ENCODE measurements at regions not wholly inside any gene's neighbourhood (a gene's known extent, or its start where the extent isn't known, plus 50 kb on each side); places are given as distances from the start of the nearest gene placed in this dataset.

- peaks cover 33% of the 10 kb centered on the region for H3K4me1 ChIP-seq
- ATAC-seq (no peak), DNase-seq (no peak)
- no peaks in the 10 kb centered on the region for H3K36me3 ChIP-seq (replicated peaks in 1 of 2; ENCODE audit: insufficient read depth in 1 of 2, low read depth in 2 of 2)
- H3K27me3 ChIP-seq = no peaks in the 10 kb centered on the region
- TF ChIP-seq CTCF (IDR thresholded peaks at IDR 0.05) (no peak), POLR2A (IDR thresholded peaks at IDR 0.05) (no peak)
- no peaks in the 10 kb centered on the region for H3K9me3 ChIP-seq
- H3K27ac ChIP-seq = no peak overlapping the region
- intact Hi-C loops (cut with DNase I) = no loop called here
- no peak overlapping the region for H3K4me3 ChIP-seq
- WGBS, 2 donors = 63 to 71% methylated on average over 6 of the region's 6 CpGs
Measured at GRCh38 chr21:38957575-38958322, 152.0 kb downstream of the ETS2 start.

GRCh38 chr21:38956856-38957571 is 151.3 kb downstream of the ETS2 start:
- Histone ChIP-seq H3K27ac (peak overlapping the region in 2 of 4 donors; percentile 6 to 37), H3K27me3 (no peaks in the 10 kb centered on the region), H3K4me1 (peaks cover 33% of the 10 kb centered on the region), H3K36me3 (replicated peaks in 1 of 2; ENCODE audit: insufficient read depth in 1 of 2, low read depth in 2 of 2) (no peaks in the 10 kb centered on the region), H3K4me3 (no peak overlapping the region), H3K9me3 (no peaks in the 10 kb centered on the region)
- WGBS, 2 donors = 35 to 48% methylated on average over 10 of the region's 10 CpGs
- intact Hi-C loops (cut with DNase I) = no loop called here
- DNase-seq (peak in 2 of 4 donors; percentile 23 to 38), ATAC-seq (peak; percentile 41)
- TF ChIP-seq CTCF (IDR thresholded peaks at IDR 0.05) (no peak), POLR2A (IDR thresholded peaks at IDR 0.05) (peak in 1 of 3 donors; percentile 11)

- 48 to 51% methylated on average over 5 of the region's 5 CpGs for WGBS, 2 donors
- intact Hi-C loops (cut with DNase I) = no loop called here
Measured at GRCh38 chr21:38956521-38956855, 150.8 kb downstream of the ETS2 start.

GRCh38 chr21:38956007-38956406 is 150.3 kb downstream of the ETS2 start:
- ATAC-seq = no peak
- WGBS, 2 donors = 81 to 87% methylated on average over 6 of the region's 6 CpGs
- TF ChIP-seq POLR2A (IDR thresholded peaks at IDR 0.05) (no peak), CTCF (IDR thresholded peaks at IDR 0.05) (no peak)
- H3K9me3 ChIP-seq = no peaks in the 10 kb centered on the region
- no peak overlapping the region for H3K4me3 ChIP-seq
- intact Hi-C loops (cut with DNase I) = no loop called here
- no peak overlapping the region for H3K27ac ChIP-seq
- peaks cover 33% of the 10 kb centered on the region for H3K4me1 ChIP-seq
- no peak for DNase-seq
- no peaks in the 10 kb centered on the region for H3K36me3 ChIP-seq (replicated peaks in 1 of 2; ENCODE audit: insufficient read depth in 1 of 2, low read depth in 2 of 2)
- no peaks in the 10 kb centered on the region for H3K27me3 ChIP-seq

More at GRCh38 chr21:38956521-38956855, 150.8 kb downstream of the ETS2 start:
- Histone ChIP-seq H3K9me3 (no peaks in the 10 kb centered on the region), H3K27ac (peak overlapping the region in 2 of 4 donors; percentile 6 to 37), H3K4me1 (peaks cover 33% of the 10 kb centered on the region), H3K36me3 (replicated peaks in 1 of 2; ENCODE audit: insufficient read depth in 1 of 2, low read depth in 2 of 2) (no peaks in the 10 kb centered on the region), H3K4me3 (no peak overlapping the region), H3K27me3 (no peaks in the 10 kb centered on the region)
- ATAC-seq (no peak), DNase-seq (no peak)
- no peak for TF ChIP-seq CTCF (IDR thresholded peaks at IDR 0.05)
- no peak for TF ChIP-seq POLR2A (IDR thresholded peaks at IDR 0.05)

Data from body of pancreas (tissue), 4 donors.